OCI-LY1 (cell line): ENCODE measurements at regions not wholly inside any gene's neighbourhood (a gene's known extent, or its start where the extent isn't known, plus 50 kb on each side); places are given as distances from the start of the nearest gene placed in this dataset.

Experiments used
- CTCF ChIP-seq: fragments of 200-600 bp; sonication (generic), shearing (Covaris generic); IDR thresholded peaks from 2 replicates; pipeline ENCODE4 v1.5.1; 2017; ENCODE audit warnings: mild to moderate bottlenecking, antibody characterized with exemption, low read length, moderate library complexity, mixed read lengths
- EZH2 ChIP-seq: fragments of 200-600 bp; sonication (generic), shearing (Covaris generic); IDR thresholded peaks from 2 replicates; pipeline ENCODE4 v1.8.0; 2017; ENCODE audit warnings: borderline replicate concordance, mixed run types, mild to moderate bottlenecking, antibody characterized with exemption, low read length, moderate library complexity, mixed read lengths

DNA sequence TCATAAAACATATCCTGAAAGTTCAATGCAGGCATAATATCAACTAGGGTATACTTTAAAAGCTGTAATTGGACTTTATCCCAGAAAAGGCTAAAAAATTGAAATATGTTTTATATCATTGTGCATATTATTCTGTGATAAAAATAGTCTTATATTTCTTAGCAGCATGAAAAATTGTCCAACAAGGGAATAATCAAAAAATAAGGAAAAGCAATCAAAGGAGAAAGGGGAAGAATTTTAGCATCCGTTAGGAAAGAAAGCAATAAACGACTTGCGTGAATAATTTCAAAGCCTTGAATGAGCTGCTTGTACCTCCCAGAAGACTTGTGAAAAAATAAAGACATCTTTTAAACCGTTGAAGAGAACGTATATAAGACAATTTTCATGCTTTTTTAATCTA, 1369.8 kb upstream of the GBE1 start:
- TF ChIP-seq CTCF (no peak), EZH2 (no peak)
